Medulla oblongata (tissue), 1 donor: ENCODE measurements at regions not wholly inside any gene's neighbourhood (a gene's known extent, or its start where the extent isn't known, plus 50 kb on each side); places are given as distances from the start of the nearest gene placed in this dataset.
"Not testable (repeated sequence)": the region's sequence is repeated elsewhere in the genome, so short reads cannot be mapped to it uniquely, and the experiment has no call there.

Experiments used
- DNase-seq: peaks from one replicate; pipeline ENCODE4 v3.0.0-alpha.2; 2015; ENCODE audit errors: extremely low spot score

GRCh38 chr1:99444211-99444927, 180.1 kb downstream of the PLPPR4 start:
- DNase-seq = not testable (repeated sequence)

- DNase-seq = no peak
Observed at GRCh38 chr1:99445071-99445470, 180.8 kb downstream of the PLPPR4 start.

- DNase-seq = no peak
Observed at GRCh38 chr1:99445486-99445885, 181.2 kb downstream of the PLPPR4 start.

GRCh38 chr1:99447721-99448120, 183.4 kb downstream of the PLPPR4 start:
- DNase-seq = no peak

- no peak for DNase-seq
Observed at GRCh38 chr1:99455760-99456159, 190.2 kb upstream of the PALMD start.

GRCh38 chr1:99456536-99456935, 189.4 kb upstream of the PALMD start:
- DNase-seq = no peak

GRCh38 chr1:99457381-99458165, 188.3 kb upstream of the PALMD start:
- no peak for DNase-seq

GRCh38 chr1:99461499-99461898, 184.4 kb upstream of the PALMD start:
- DNase-seq = no peak

- no peak for DNase-seq
Observed at GRCh38 chr1:99464738-99465137, 181.2 kb upstream of the PALMD start.

GRCh38 chr1:99465176-99465900, 180.6 kb upstream of the PALMD start:
- no peak for DNase-seq

GRCh38 chr1:99467645-99468044, 178.3 kb upstream of the PALMD start:
- no peak for DNase-seq

GRCh38 chr1:99469550-99469971, 176.4 kb upstream of the PALMD start:
- DNase-seq = no peak

GRCh38 chr1:99472893-99473292, 173.0 kb upstream of the PALMD start:
- DNase-seq = no peak

GRCh38 chr1:99474350-99474893, 171.5 kb upstream of the PALMD start:
- no peak for DNase-seq

GRCh38 chr1:99476058-99476457, 169.9 kb upstream of the PALMD start:
- no peak for DNase-seq

- DNase-seq = peak; percentile 80
Observed at GRCh38 chr1:99481391-99481996, 164.4 kb upstream of the PALMD start.

GRCh38 chr1:99482286-99482685, 163.6 kb upstream of the PALMD start:
- DNase-seq = no peak

- DNase-seq = no peak
Observed at GRCh38 chr1:99482750-99483149, 163.2 kb upstream of the PALMD start.

- DNase-seq = no peak
Observed at GRCh38 chr1:99490031-99490430, 155.9 kb upstream of the PALMD start.

- DNase-seq = no peak
Observed at GRCh38 chr1:99496067-99496466, 149.8 kb upstream of the PALMD start.

- DNase-seq = no peak
Observed at GRCh38 chr1:99497690-99498089, 148.2 kb upstream of the PALMD start.

GRCh38 chr1:99500541-99500940, 145.4 kb upstream of the PALMD start:
- no peak for DNase-seq
